ENCODE measurements at regions not wholly inside any gene's neighbourhood (a gene's known extent, or its start where the extent isn't known, plus 50 kb on each side); places are given as distances from the start of the nearest gene placed in this dataset.

DNA sequence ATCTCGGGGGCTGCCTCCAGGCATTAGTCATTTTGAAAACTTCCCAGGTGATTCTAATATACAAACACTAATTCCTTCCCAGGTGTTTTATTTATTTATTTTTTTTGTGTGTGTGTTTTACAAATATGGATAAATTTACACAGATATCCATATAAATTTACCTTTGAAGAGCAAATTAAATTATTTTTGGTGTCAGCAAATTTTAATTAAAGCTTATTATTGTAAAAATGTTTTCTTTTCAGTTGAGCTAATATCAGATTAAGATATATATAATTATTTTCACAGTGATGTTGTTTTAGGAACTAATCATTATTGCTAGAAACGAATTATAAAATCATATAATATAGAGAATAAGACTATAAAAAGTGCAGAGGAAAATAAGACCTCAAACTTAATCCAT is 62.0 kb upstream of the FREM3 start:
- ATAC-seq (replicated peaks in 1 of 2): no peak
- Mint-ChIP-seq H3K27me3 (ENCODE audit: low read depth) (no peaks in the 10 kb centered on the region), H3K9me3 (no peaks in the 10 kb centered on the region), H3K4me1 (ENCODE audit: low read depth) (no peaks in the 10 kb centered on the region), H3K36me3 (ENCODE audit: insufficient read depth in 2 of 2) (no peaks in the 10 kb centered on the region), H3K27ac (no peak overlapping the region), H3K4me3 (no peak overlapping the region)
- no peak for DNase-seq
